UCSD-AML1 (cell line): ENCODE measurements at regions not wholly inside any gene's neighbourhood (a gene's known extent, or its start where the extent isn't known, plus 50 kb on each side); places are given as distances from the start of the nearest gene placed in this dataset.

Experiments
- DNase-seq: peaks from one replicate; lab custom pipeline; 2025; ENCODE audit not compliant: unreplicated experiment; lab: John Stamatoyannopoulos, UW

DNA sequence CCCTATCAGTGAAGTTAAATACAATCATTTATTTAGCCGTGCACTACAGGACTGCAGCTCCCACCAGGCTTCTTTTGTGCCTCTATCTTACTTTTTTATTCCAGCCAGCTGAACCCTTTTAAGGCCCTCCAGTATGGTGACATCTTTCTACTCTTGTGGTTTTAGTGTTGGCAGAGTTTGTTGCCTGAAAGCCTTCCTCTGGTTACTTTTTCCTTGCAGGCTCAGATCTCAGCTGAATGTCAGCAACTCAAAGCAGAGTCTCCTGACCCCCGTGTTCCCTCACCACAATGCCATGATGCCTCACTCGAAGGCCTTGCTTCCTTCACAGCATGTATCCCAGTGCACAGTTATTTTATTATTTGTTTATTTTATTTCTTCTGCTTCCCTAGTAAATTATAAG is 818.9 kb upstream of the LCORL start:
- DNase-seq = no peak

DNA sequence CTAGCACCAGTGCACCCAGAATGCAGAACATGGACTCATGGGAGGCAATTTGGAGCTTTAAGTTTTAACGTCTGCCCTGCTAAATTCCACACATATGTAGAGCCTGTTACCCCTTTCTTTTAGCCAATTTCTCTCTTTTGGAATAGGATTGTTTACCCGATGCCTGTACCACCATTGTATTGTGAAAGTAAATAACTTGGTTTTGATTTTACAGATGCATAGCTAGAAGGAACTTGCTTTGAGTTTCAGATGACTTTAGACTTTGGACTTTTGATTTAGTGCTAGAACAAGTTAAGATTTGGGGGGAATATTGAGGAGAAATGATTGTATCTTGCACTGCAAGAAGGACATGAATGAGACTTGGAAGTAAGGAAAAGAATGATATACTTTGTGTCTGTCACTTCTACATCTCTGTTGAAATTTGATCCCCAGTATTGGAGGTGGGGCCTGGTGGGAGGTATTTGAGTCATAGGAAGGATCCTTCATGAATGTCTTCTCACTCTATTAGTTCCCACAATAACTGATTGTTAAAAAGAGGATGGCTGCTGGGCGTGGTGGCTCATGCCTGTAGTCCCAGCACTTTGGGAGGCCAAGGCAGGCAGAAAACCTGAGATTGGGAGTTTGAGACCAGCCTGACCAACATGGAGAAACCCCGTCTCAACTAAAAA is 794.8 kb upstream of the LCORL start:
- DNase-seq = no peak

DNA sequence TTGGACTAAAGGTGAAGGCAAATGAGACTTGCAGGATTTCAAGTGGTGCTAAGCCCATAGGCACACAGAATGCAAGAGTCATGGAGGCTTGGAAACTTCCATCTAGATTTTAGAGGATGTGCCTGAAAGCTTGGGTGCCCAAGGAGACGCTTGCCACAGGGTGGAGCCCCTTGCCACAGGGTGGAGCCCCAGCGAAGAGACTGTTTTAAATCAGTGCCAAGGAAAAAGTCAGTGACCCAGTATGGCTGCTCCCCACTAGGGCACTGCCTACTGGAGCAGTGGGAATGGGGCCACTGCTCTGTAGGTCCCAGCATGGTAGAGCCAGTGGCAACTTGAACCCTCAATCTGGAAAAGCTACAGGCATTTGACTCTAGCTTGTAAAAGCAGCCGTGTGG is 794.2 kb upstream of the LCORL start:
- no peak for DNase-seq

DNA sequence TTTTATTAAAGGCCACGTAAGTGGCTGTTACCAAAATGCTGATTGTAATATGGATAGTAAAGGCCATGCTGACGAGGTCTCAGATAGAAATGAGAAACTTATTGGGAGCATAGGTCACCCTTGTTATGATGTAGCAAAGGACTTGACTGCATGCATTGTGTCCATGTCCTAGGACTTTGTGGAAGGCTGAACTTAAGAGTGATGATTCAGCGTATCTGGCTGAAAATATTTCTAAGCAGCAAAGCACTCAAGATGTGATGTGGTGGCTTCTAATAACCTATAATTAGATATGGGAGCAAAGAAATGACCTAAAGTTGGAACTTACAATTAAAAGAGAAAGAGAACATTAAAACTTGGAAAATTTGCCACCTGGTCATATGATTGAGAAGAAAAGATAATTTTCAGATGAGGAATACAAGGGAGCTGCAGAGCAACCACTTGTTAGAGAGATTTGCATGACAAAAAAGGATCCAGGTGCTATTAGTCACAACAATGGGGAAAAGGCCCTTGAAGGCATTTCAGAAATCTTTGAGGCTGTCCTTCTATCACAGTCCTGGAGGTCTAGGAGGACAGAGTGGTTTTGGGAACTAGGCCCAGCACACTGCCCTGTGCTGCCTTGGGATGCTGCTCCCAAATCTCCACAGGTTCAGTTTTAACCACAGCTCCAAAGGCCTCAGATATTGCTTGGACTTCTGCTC is 793.7 kb upstream of the LCORL start:
- DNase-seq = no peak

DNA sequence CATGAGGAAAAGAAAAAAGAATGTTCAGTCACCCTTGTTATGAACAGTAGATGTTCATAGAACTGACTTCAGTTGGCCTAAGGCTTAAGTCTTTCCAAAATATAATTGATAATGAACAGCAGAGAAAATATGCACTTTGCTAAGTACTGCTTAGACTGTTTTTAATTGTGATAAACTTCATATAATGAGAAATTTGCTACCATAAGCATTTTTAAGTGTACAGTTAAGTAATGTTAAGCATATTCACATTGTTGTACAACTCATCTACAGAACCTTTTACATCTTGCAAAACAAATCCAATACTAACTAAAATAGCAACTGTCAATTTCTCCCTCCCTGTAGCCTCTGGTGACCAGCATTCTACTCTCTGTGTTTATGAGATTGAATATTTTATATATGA is 792.2 kb upstream of the LCORL start:
- no peak for DNase-seq

DNA sequence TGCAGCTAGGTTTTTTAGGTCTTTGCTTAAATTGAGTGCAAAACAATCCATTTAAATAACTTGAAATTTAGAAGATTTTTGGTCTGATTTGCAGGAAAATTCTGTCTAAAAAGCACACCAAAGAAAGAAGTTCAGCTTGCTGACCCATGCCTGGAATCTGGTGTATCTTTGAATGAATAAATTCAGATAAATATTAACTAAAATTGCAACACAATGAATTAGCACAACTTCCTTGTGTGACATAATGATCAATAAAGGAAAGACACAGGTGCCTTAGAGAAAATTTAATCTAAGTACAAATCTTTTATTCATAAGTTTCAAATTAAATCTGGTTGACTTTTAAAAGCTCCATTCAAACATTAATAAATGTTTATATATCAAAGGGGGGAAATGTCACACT is 791.5 kb upstream of the LCORL start:
- DNase-seq = no peak

DNA sequence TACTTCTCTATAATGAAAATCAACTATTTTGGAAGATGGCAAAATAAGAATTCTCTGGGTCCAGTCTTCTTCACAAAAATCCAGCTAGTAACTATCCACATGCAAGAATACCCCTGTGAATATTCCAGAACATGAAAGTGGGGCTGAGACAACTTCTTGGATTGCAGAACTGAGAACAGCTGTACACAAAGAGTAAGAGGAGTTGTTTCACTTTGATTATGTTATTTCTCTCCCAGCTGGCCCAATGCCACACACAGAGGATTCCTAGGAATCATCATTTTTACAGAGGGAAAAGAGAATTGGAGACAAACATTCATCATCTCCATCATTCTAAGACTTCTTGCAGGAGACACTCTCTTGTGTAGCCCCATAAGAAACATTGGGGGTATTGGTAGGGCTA is 782.2 kb upstream of the LCORL start:
- DNase-seq = no peak

DNA sequence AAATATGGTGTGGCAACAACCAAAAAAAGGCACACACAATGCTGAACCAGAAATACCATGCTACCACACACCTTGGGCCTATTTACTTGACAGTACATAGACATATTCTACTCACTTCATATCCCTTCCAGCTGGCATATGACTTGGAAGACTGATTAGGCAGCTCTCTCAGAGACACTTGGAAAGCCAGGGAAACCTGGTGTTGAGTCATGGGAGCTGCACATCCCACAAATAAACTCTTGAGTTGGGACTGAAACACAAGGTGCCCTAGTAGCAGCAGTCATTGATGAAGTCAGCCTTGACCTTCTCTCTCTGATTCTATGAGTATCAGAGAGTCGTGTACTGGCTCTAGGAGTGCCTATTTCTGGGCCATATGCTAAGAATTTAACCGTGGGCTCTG is 776.6 kb upstream of the LCORL start:
- DNase-seq = no peak

DNA sequence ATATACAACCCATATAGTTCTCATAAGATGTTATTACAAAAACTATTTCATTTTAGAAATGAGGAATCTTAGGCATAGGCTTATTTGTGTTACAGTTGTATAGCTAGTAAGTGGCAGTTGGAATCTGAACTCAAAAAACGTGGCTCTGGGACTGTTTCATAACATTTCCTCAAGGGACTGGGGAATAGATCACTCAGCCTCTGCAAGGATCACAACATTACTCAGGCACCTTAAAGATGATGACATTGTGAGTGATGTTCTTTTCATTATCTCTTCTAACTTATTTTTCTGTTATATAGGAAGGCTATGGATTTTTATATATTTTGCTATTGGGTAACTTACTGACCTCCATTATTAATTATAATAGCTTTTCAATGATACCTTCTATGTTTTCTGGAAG is 774.2 kb upstream of the LCORL start:
- no peak for DNase-seq

DNA sequence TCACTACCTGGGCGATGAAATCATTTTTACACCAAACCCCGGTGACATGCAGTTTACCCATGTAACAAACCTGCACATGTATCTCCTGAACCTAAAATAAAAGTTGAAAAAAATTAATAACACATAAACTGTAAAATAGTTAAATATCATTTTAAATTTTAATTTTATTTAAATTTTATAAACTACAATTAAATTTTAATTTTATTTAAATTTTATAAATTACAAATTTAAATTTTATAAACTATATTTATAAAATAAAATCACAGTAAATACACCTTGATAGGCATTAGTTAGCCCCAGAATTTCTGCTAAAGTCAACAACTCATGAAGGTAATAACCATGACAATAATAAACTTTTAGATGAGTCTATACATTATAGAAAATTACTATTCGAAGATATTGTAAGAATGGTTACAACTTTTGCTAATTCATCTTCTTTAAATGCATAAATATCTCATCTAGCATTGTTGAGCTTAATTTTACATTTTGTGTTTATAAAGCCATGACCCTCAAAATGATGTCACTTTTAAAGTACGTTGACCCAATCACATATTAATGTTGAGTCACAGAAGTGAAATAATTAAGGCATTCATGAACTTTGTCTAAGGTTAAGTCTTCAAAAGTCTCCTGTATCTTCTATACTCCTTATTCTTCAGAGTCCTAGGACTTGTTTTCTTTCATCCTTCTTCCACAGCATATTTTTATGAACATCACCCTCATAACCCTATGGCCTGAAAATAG is 755.8 kb upstream of the LCORL start:
- DNase-seq = no peak

DNA sequence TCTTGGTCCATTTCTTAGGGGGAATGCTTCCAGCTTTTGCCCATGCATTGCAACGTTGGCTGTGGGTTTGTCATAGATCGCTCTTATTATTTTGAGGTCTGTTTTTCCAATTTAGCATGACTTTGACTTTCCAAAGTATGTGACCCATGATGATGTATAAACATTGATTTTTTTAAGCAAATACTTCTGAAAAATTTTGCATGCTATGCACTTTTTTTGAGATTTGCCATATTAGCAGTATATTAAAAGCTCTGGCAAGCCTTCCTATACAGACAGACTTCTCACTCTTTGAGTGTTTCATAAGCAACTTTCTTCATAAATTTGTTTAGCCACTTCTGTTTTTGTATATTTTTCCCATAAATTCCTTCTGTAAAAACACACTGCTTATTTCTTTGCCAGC is 746.4 kb upstream of the LCORL start:
- DNase-seq = no peak

DNA sequence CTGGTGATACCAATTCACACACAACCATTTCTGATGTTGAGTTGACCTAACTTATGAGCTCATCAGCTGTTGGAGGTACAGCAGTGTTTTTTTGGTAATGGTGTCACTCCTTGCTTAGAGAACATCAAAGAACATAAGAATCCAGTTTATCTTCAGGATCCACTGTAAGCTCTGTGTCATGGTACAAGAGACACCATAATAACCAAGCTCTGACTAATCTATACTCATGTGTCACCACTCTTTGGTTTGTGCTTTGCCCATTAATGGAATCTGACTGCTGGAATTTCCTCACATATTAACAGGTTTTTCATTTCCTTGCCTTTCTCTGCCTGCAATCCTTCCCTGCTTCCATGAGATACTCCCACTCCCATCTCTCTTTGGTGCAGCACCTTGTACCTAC is 735.1 kb upstream of the LCORL start:
- DNase-seq = no peak

DNA sequence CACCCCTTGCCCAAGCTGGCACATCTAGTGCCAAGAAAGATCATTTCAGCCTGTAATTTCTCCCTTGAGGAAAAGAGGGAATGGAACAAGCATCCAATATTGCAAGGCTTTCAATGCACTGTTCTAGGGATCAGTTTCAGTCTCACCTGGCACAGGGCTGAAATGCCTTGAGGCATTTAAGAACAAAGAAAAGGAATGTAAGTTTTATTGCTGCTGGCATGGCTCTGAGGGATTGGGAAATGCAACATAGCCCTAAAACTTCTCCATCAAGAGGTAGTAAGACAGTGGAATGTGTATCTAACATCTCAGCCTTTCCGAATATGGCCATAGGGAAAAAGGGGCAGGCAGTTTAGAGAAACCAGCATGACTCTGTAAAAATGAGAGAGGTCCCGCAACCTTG is 732.6 kb upstream of the LCORL start:
- no peak for DNase-seq

DNA sequence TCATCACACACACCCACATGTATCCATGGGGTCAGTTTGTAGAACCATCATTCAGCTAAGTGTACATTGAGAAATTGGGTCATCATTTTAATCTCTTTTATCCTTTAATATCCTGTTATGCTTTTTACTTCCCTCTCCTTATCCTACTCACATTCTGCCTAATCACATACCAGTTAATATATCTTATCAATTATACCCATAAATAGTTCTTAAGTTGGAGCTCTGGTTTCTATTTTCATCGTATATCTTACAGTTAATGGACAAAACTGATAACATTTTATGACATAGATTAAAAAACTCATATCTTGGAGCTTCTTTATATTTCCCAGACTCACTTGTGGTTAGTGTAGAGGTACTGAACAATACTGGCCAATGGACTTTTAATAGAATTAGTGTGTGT is 729.5 kb upstream of the LCORL start:
- no peak for DNase-seq

DNA sequence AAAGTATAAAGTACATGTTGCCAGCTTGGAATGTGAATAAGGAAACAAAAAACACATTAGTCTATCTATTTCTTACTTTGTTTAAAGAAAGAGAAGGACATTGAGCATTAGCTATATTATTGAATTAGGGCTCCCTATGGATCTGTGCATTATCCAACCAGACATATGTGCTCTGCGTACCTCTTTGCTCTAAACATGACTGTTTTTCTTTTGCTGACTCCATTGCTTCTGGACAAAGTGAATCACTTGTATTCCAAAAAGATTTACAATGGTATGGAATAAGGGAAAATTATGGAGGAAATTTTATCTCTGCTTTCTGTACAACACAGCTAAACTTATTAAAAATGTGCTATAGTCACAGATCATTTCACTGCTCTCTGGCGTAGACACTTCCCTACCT is 727.8 kb upstream of the LCORL start:
- DNase-seq = no peak

DNA sequence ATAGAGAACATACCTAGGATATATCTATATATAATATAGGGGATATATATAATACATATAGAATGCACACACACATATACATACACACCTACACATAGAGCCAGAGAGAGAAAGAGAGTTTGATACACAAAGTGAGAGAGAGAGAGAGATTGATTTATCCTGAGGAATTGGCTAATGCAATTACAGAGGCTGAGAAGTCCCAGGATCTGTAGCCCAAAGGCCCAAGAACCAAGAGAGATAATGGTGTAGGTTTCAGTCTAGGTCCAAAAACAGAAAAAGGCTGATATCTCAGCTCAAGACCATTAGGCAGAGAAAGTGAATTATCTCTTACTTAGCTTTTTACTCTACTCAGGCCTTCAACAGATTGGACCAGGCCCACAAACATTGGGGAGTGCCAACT is 715.0 kb upstream of the LCORL start:
- no peak for DNase-seq

DNA sequence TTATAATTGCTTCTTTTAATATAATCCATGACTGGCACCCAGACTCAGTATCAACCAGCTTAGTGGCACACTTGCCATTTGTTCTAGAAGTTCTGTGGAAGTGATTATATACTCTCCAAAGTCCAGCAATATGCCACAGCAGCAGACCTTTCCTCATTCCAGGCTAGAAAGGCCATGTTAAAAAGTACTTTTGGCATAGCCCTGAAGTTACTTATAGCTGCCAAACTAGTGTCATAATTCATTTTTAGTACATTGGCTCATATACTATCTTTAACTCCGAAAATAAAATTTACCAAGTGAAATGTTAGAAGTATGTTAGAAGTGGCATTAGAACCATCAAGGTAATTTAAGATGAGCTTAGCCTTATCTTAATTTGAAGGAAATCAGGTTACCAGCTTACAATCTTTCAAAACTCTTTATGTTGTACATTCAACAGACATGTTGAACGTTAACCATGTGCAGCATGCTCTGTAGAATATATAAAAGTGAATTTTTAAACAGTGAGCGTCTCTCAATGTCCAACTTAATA is 714.2 kb upstream of the LCORL start:
- no peak for DNase-seq

DNA sequence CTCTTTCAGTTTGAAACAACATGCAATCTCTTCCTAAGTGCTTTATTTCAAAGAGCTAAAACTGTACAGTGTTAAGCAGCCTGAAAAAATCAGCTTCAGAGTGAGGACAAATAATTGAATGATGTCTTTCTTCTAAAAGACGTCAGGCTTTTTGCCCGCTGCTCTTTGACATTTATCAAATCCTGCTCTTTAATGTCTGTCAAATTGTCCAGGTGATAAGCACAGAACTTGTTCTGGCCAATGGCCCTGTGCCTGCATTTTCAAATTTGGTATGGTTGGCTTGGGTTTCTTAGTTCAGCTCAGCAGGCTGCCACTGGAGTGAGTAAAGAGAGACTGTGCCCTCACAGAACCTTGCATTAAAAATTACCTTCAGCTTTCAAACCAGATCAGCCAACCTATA is 712.9 kb upstream of the LCORL start:
- no peak for DNase-seq

DNA sequence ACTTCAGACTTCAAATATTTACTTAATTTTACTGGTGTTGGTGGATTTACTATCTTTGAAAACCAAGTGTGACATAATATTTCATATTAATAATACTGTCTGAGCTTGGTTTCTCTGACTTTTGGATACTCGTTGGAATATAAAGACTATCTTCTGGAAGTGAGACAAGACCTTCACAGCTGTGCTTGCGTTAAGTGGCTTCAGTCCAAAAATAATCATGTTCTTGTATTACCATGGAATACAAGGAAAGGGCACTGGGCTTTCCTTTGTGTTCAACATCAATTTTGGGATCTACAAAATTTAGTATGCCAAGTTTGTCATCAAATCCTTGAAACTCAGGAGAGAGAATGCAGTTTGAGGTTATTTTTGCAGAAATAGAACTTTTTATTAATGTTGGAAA is 712.4 kb upstream of the LCORL start:
- DNase-seq = no peak

DNA sequence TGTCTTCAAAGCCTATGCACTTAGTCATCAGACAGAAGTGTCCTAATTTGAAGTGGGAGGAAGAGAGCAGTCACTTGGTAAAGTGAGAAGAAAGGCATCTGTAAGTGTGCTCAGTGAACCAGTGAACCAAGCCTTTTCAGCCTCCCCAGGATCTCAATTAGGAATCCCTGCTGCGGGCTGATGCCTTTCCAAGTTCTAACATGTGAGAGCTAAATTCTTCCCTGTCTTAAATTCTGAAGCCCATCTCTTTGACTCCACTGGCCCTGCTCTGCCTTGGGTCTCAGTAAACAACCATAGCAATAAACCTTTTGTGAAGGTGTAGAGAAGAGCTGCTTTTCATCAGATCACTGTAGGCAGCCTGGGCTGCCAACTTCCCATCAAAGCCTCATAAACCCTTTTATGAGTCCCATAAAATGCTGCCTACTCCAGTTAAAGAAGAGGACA is 701.2 kb upstream of the LCORL start:
- no peak for DNase-seq

DNA sequence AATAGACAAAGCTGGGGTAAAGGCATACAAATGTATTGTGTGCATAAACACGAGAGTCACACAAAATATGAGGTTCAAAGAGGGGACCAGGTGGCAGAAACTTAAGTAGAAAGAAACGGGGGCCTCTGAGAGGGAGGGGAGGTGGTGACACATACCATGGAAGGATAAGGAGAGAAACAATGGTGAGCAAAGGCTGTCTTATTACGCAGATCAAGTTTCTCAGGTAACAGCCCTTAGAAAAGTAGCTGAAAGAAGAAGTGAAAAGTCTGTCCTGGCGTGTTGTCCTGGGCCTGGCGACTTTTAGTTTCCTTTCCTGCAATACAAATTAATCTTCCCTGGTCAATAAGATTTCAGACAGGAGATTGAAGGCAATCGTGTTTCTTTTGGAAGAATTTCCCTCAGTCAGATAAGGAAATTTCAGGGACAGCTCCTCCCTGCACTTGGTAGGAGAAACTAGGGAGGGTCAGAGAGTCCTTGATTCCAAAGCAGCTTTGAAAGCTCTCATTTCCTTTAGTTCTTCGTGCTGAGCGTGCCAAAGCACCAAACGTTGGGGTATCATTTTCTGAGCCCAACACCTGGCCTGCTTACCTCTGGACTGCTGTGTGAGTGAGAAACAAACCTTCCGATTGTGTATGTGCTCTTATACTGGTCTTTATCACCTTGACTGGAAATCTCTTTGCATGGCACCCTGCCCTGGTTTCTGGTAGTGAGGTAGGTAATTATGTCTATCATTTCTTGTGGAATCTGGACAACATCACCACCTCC is 676.7 kb upstream of the LCORL start:
- no peak for DNase-seq
